ENCODE measurements at regions not wholly inside any gene's neighbourhood (a gene's known extent, or its start where the extent isn't known, plus 50 kb on each side); places are given as distances from the start of the nearest gene placed in this dataset.

- TF ChIP-seq DPF2 (CRISPR knock-in tag; IDR thresholded peaks at IDR 0.05; ENCODE audit: borderline replicate concordance, low read depth) (no peak), MAFK (conservative IDR thresholded peaks at IDR 0.05 in 1 of 2, IDR thresholded peaks at IDR 0.05 in 1 of 2; ENCODE audit: low read length in 2 of 2) (no peak)
Measured at GRCh38 chr1:228802386-228803220, 67.3 kb downstream of the RHOU start.

Measured in HepG2 (cell line).